Ovary (tissue), 3 donors: ENCODE measurements at regions not wholly inside any gene's neighbourhood (a gene's known extent, or its start where the extent isn't known, plus 50 kb on each side); places are given as distances from the start of the nearest gene placed in this dataset.

Experiments
- CTCF ChIP-seq, 3 donors: fragments of 450-650 bp in 2 of 3; fragments of 200-600 bp in 1 of 3; IDR thresholded peaks; one replicate each; pipeline versions ENCODE4 v1.5.1 to v1.8.0; 2016 to 2022; ENCODE audit warnings: antibody characterized with exemption in 3 of 3, mild to moderate bottlenecking in 1 of 3
- POLR2A ChIP-seq: fragments of 450-650 bp; IDR thresholded peaks from one replicate; pipeline ENCODE4 v1.6.1; 2017; ENCODE audit warnings: antibody characterized with exemption, mild to moderate bottlenecking, moderate library complexity
- donor health status: DM: no; HTN: no; CAD: no.

GRCh38 chr5:168092209-168093185 lies 198.9 kb upstream of the WWC1 start:
- TF ChIP-seq CTCF (IDR thresholded peaks at IDR 0.05) (no peak), POLR2A (no peak)
